Muscle of back (tissue), 3 donors: ENCODE measurements at regions not wholly inside any gene's neighbourhood (a gene's known extent, or its start where the extent isn't known, plus 50 kb on each side); places are given as distances from the start of the nearest gene placed in this dataset.
"Not testable (repeated sequence)": the region's sequence is repeated elsewhere in the genome, so short reads cannot be mapped to it uniquely, and the experiment has no call there.

Experiments
- DNase-seq, 3 donors: peaks; one replicate each; pipeline versions ENCODE4 v3.0.0 to v3.0.0-alpha.2; 2013

DNA sequence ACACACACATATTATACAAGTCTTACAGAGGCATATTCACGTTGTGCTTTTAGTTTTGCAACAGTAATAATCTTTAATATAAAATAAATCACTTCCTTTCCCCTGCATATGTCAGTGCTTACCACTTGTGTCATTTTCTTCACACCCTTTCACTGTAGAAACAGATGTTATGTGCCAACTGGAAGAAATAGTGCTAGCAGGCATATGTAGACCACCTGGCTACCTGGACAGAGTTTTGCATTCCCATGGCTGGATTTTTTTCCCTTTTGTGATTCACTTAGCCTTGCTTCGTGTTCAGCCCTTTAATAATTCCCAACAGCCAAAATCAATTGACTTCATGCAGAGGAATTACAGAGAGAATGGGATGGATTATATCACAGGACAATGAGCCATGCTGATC lies 399.1 kb upstream of the SPRY2 start:
- DNase-seq = no peak

DNA sequence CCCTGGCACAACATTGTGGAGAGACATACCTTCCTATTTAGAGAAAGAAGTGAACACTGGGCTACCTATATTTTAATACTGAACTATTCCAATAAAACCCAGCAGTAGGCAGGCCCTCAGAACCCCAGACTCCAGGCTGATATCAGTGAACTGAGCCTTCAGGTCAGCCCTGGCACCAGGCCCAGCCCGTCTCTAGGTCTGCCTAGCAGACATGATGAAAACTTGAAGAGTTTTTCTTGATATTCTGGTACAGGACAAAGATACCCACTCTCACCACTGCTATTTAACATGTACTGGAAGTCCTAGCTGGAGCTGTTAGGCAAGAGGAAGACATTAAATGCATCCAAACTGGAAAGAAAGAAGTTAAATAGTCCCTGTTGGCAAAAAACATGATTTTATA lies 396.6 kb upstream of the SPRY2 start:
- DNase-seq = no peak

DNA sequence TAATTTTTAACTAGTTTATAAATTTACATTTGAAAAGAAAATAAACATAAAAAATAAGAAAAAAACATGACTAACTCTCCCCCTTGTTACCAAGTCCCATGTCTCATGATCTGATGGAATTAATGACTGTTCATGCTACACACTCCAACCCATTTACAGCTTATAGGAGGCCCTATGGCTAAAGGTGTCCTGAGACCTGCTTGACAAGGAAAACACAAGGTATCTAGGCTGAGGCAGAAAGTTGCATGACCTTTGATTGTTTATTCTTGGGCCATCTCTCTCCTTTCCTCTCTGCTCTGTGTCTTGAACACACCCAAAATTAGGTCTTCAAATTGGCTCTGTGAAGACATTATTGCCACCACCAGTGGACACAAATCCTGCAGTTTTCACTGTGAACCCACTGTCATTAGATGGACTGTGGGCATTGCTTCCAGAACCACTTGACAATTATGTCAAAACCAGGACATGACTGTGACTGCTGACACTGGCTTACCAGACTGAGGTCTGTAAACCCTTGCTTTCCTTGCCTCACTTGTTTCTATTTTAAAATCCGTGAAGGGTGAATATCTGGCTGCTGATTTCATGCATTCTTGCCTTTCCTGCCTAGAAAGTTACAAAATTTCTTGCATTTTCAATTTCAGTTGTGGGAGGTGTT lies 386.5 kb upstream of the SPRY2 start:
- no peak for DNase-seq

DNA sequence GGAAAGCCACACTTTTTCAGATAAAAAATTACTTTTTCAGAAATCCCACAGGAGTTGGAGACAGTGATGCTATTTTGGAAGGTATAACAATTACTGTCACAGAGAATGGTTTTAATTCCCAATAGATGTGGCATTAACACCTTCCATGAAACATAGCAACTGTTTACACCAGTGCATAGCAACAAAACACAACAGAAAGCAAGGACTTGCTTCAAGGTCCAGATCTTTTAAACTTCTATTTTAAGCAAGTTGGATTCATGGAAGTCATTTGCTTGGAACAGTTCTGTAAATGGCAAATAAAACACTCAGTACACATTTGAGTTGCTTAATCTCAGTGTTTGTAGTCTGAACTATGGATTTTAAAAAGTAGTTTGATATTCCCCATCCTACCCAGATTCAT lies 385.9 kb upstream of the SPRY2 start:
- peak; percentile 8 to 67 (median 36) for DNase-seq

DNA sequence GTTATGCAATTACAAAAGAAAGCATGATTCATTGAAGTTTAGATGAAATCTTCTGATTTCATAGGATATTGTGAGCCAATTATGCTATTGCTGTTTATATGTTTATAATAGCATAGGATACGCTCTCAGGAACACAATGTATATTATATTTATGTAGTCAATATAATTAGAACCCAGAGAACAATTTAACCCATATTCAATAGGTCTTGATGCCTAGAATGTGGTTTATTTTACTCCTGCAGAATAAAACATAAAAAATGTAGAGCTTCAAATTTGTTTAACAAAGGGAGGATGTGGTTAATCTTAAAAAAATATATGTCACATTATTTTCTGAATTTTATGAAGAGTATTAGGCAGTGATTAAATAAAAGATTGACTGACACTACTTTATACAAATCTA lies 380.8 kb upstream of the SPRY2 start:
- no peak for DNase-seq

DNA sequence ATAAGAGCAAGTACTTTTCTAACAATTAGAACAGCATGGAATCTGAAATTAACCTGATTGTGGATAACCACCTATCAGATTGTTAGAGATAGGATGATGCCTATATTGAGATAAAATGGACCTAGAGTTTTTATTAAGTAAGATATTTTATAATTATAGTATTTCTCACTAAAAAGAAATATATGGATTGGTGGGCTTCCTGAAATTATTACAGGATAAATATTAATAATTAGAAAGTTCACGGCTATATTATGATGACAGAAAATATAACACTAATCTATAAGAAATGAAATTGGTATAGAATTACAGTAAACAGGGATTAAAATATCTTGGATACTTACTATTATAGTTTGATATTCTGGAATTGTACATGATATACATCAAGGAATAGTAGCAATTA lies 378.0 kb upstream of the SPRY2 start:
- no peak for DNase-seq

DNA sequence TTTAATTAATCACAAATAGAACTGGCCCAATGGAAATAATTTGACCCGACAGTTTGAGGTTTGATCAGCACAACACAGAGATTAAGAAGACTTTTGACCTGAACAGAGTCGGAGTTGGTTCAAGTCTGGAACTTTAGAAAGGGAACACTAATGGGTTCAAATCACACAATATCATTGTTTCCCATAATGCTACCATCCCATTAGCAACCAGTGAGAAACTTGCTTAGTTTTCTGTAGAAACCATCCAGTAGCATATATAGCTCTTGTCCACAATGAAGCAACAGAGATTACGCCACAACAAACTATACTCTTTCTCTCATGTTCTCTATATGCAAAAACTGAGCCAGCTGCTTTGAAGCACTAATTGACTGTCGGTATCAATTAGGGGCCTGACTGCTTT lies 376.9 kb upstream of the SPRY2 start:
- no peak for DNase-seq

DNA sequence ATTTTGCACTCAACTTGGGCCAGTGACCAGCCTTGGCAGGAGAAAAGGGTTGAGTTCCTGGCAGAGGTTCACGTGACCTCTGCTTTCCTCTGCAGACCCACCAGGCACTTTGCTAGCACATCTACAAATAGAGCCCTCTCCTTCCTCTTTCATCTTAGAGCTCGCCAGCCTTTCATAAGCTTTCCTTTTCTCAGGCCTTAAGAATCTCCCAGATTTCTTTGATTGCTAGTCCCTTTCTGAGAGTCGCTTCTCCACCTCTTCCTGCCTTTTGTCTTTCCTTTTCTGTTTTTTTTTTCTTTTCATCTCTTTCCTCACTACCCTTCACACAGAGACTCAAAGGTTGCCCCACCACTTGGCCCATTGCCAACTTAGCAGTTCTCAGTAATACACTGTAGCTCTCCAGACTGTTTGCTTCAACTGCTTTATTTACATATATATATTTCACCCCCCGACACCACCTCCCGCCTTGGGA lies 375.7 kb upstream of the SPRY2 start:
- peak in 2 of 3 donors; percentile 8 to 18 for DNase-seq

DNA sequence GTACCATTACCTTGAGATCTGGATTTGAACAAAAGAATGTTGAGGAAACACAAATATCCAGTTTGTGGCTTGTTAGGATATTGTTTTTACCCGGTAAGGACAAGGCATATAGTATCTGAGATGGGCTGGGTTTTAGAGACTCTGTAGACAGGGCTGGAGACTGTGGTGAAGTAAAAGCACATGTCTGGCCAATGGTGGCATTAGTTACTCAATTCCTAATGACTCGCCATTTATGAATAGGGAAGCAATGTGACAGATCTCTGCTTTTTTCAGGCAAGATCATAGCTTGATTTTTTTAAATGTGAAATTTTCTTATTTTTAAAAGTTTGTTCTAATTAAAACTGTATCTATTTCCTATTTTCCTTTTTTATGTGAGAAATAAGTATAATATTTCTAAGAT lies 371.1 kb upstream of the SPRY2 start:
- no peak for DNase-seq

DNA sequence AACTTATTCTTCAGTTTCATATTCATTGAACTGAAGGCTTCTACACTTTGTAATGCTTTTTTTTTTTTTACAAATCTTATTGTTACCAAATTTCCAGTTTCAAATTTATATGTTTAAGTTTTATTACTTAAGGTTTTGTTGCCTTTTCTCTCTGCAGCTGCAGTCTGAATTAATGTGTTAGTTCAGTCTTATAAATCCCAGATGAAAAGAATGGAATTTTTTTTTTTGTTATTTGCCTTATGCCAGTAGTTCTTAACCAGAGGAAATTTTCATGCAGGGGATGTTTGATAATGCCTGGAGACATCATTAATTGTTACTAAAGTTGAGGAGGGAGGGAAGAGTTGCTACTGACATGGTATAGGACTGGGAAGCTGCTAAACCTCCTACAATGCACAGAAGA lies 367.9 kb upstream of the SPRY2 start:
- DNase-seq = peak in 1 of 3 donors; percentile 53

DNA sequence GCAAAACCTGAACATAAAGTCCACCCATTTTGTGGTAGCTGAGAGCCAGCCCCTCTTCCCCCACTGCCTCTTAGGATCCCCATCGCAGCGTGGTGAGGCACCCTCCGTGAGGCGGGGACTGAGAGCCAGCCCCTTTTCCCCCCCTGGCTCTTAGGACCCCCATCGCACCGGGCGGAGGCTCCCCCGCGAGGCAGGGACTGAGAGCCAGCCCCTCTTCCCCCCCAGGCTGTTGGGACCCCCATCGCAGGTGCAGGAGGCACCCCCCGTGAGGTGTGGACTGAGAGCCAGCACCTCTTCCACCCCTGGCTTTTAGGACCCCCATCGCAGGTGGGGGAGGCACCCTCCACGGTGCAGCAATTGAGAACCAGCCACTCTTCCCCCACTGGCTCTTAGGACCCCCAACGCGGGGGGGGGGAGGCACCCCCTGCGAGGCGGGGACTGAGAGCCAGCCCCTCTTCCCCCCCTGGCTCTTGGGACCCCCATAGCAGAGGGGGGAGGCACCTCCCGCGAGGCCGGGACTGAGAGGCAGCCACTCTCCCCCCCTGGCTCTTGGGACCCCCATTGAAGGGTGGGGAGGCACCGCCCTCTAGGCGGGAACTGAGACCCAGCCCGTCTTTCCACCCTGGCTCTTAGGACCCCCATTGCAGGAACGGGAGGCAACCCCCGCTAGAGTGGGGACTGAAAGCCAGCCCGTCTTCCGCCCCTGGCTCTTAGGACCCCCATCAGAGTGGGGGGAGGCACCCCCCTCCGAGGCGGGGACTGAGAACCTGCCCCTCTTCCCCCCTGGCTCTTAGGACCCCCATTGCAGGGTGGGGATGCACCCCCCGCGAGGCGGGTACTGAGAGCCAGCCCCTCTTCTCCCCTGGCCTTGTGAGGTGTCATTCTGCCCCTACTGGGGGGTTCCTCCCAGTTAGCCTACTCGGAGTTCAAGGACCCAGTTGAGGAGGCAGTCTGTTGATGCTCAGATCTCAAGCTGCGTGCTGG lies 366.4 kb upstream of the SPRY2 start:
- DNase-seq = no peak

DNA sequence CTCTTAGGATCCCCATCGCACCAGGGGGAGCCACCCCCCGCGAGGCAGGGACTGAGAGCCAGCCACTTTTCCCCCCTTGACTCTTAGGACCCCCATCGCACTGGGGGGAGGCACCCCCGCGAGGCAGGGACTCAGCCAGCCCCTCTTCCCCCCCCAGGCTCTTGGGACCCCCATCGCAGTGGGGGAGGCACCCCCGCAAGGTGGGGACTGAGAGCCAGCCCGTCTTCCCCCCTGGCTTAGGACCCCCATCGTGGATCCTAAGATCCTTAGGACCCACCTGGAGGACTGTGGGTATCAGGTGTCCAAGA lies 365.2 kb upstream of the SPRY2 start:
- no peak for DNase-seq

DNA sequence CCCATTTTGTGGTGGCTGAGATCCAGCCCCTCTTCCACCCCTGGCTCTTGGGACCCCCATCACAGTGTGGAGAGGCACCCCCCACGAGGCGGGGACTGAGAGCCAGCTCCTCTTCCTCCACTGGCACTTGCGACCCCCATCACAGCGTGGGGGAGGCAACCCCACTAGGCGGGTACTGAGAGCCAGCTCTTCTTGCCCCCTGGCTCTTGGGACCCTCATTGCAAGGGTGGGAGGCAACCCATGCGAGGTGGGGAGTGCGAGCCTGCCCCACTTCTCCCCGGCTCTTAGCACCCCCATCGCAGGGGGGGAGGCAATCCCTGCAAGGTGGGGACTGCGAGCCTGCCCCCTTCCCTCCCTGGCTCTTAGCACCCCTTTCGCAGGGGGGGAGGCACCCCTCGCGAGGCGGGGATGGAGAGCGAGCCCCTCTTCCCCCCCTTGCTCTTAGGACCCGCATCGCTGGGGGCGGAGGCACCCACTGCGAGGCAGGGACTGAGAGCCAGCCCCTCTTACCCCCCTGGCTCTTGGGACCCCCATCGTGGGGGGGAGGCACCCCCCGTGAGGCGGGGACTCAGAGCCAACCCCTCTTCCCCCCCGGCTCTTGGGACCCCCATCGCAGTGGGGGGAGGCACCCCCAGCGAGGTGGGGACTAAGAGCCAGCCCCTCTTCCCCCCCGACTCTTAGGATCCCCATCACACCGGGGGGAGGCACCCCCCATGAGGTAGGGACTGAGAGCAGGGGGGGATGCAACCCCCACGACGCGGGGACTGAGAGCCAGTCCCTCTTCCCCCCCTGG lies 364.6 kb upstream of the SPRY2 start:
- no peak for DNase-seq

DNA sequence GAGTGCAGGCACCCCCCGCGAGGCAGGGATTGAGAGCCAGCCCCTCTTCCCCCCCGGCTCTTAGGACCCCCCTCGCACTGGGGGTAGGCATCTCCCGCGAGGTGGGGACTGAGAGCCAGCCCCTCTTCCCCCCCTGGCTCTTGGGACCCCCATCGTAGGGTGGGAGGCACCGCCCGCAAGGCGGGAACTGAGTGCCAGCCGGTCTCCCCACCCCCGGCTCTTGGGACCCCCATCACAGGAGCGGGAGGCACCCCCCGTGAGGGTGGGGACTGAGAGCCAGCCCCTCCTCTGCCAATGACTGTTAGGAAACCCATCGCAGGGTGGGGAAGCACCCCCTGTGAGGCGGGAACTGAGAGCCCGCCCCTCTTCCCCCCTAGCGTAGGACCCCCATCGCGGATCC lies 363.4 kb upstream of the SPRY2 start:
- DNase-seq = no peak

DNA sequence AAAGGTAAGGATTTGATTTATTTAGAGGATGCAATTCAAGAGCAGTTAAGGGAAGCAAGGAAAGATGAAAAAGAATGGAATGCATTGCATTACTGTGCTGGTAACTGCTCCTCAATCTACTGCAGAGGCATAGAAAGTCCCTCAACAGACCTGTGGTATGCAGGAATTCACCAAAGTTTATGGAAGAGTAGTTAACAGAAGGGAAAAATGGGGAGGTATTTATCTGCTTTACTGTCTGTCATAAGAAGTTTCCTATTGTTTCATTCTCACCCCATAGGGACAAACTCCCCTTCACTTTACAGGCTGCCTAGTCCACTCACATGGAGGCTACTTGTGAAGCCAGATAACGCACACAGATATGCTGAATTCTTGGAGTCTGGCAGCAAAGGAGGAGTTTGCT lies 354.9 kb upstream of the SPRY2 start:
- DNase-seq = no peak

DNA sequence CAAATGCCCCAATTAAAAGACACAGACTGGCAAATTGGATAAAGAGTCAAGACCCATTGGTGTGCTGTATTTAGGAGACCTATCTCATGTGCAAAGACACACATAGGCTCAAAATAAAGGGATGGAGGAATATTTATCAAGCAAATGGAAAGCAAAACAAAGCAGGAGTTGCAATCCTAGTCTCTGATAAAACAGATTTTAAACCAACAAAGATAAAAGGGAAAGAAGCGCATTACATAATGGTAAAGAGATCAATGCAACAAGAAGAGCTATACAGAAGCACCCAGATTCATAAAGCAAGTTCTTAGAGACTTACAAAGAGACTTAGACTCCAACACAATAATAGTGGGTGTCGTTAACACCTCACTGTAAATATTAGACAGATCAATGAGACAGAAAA lies 350.9 kb upstream of the SPRY2 start:
- not testable (repeated sequence) for DNase-seq

DNA sequence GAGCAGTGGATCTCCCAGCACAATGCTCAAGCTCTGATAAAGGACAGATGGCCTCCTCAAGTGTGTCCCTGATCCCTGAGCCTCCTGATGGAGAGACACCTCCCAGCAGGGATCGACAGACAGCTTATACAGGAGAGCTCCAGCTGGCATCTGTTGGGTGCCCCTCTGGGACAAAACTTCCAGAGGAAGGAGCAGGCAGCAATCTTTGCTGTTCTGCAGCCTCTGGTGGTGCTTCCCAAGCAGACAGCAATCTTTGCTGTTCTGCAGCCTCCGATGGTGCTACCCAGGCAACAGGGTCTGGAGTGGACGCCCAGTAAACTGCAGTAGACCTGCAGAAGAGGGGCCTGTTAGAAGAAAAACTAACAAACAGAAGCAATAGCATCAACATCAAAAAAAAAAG lies 349.3 kb upstream of the SPRY2 start:
- no peak for DNase-seq

DNA sequence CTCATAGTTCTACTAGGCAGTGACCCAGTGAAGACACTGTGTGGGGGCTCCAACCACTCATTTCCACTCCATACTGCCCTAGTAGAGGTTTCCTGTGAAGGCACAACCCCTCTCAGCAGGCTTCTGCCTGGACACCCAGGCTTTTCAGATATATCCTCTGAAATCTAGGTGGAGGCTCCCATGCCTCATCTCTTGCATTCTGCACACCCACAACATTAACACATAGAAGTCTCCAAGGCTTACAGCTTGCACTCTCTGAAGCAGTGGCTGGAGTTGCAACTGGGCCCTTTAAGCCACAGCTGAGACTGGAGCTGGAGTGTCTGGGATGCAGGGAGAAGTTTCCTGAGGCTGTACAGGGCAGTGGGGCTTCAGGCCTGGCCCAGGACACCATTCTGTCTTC lies 347.7 kb upstream of the SPRY2 start:
- DNase-seq = no peak

DNA sequence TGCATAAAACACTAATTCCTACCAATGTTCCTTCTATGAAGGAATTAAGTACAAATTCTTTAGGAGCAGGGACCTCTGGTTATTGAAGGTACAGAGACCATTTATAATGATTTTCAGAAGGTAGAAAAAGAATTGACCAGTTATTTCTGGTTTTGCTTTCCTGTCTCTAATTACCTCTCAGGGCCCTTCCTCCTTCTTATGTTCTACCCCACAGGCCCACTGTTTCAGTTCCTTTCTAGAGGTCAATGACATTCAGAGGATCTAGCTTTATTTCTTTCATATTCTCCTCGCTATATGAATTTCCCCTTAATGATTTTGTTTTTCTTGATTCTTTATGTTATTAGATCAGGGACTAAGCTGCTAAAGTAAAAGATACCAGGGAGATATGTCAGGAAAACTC lies 345.0 kb upstream of the SPRY2 start:
- DNase-seq = no peak

DNA sequence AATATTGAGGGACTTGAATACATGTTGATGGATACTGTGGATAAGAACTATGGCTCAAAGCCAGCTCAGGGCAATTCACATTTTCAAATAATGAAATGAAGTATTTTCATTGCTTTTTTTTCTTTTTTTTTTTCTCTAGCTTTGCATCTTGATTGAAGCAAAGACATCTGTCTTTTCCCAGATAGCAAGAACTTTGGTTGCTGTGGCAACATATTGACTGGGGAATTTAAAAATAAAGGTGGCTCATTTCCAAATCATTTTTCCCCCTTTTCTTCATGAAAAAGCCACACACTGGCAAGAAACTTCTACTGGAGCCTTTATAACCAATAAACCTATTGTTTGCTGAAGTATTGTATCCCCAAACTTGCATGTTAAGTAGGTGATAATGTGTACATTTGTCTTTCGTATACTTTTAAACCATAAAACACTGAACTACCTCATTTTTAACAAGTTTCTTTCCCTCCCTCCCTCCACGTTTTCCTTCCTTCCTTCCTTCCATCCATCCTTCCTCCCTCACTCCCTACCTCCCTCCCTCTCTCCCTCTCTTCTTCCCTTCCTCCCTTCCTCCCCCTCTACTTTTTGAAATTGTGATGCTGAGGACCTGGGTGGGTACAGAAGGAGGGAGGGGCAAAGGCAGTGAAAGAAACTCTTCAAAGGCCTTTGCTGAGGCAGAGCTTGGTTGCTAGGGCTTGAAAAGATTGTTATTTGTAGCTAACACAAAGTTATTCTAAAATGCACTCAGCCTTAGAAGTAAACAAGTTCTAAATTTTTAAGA lies 343.5 kb upstream of the SPRY2 start:
- DNase-seq = peak in 2 of 3 donors; percentile 26 to 66

DNA sequence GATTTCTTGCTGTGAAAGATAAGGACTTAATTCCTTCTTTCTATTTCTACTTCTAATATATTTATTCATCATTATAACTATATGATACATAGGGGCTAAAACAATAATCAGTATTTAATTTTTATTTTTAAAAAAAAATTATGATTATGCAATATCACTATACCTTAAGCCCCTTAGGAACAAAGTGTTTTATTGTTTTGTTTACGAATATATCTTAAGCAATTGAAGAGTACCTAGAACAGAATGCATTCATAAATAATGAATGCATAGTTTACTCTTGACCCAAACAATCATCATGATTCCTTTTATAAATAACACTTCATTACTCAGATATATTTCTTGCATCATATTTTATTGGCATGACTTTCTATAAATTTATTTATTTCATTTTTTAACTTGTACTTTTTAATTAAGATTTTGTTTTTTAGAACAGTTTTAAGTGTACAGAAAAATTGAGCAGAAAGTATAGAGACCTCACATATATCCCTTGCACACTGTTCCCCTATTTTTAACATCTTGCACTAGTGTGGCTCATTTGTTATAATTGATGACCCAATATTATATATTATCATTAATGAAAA lies 339.9 kb upstream of the SPRY2 start:
- DNase-seq = no peak
